ENCODE measurements at regions not wholly inside any gene's neighbourhood (a gene's known extent, or its start where the extent isn't known, plus 50 kb on each side); places are given as distances from the start of the nearest gene placed in this dataset.

DNA sequence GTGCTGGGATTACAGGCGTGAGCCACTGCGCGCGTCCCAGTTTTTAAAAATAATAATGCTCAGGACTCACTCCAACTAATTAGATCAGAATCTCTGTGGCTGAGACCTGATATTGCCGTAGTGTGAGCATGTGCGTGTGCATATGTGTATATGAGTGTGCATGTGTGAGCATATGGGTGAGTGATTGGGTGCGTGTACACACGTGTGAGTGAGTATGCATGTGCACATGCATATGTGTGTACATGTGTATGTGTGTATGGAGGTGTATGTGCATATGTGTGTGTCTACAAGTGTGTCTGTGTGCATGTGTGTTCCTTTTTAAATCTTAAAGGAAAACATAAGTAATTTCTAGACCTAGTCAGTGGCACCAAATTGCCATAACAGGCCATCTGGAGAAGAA is 54.8 kb upstream of the CKS2 start:
- Histone ChIP-seq H3K4me2 (no peak overlapping the region), H3K27ac (no peak overlapping the region), H3K9me3 (peaks cover 15% of the 10 kb centered on the region; the same call in 1 of the 3 replicates), H3K4me3 (no peak overlapping the region), H3K4me1 (no peaks in the 10 kb centered on the region)
- TF ChIP-seq ZC3H11A (IDR thresholded peaks at IDR 0.05) = no peak
- no peak for TF ChIP-seq JUN (IDR thresholded peaks at IDR 0.05)
- TF ChIP-seq HDAC2 (IDR thresholded peaks at IDR 0.05) = no peak
- TF ChIP-seq NPAS2 (CRISPR knock-in tag; IDR thresholded peaks at IDR 0.05; ENCODE audit: borderline replicate concordance) = no peak
- no peak for TF ChIP-seq ZFP36 (IDR thresholded peaks at IDR 0.05; ENCODE audit: borderline replicate concordance, partially characterized antibody)
- TF ChIP-seq BHLHE40 (IDR thresholded peaks at IDR 0.05; ENCODE audit: low read depth, low read length) = no peak
- no peak for TF ChIP-seq E2F6 (IDR thresholded peaks at IDR 0.05; ENCODE audit: borderline replicate concordance, low read depth)
- no peak for TF ChIP-seq NR3C1 (IDR thresholded peaks at IDR 0.05)
- TF ChIP-seq SMC3 (IDR thresholded peaks at IDR 0.05) = no peak
- TF ChIP-seq, protein P1, sequence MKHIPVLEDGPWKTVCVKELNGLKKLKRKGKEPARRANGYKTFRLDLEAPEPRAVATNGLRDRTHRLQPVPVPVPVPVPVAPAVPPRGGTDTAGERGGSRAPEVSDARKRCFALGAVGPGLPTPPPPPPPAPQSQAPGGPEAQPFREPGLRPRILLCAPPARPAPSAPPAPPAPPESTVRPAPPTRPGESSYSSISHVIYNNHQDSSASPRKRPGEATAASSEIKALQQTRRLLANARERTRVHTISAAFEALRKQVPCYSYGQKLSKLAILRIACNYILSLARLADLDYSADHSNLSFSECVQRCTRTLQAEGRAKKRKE (CRISPR knock-in tag; IDR thresholded peaks at IDR 0.05; ENCODE audit: low read depth) = no peak
- TF ChIP-seq, protein P2, sequence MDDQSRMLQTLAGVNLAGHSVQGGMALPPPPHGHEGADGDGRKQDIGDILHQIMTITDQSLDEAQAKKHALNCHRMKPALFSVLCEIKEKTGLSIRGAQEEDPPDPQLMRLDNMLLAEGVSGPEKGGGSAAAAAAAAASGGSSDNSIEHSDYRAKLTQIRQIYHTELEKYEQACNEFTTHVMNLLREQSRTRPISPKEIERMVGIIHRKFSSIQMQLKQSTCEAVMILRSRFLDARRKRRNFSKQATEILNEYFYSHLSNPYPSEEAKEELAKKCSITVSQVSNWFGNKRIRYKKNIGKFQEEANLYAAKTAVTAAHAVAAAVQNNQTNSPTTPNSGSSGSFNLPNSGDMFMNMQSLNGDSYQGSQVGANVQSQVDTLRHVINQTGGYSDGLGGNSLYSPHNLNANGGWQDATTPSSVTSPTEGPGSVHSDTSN (IDR thresholded peaks at IDR 0.05) = no peak
- TF ChIP-seq JUNB (IDR thresholded peaks at IDR 0.05) = no peak
- no peak for TF ChIP-seq HOXB5 (CRISPR knock-in tag; IDR thresholded peaks at IDR 0.05)
- TF ChIP-seq REST (IDR thresholded peaks at IDR 0.05) = no peak
- no peak for TF ChIP-seq RNF2 (IDR thresholded peaks at IDR 0.05; ENCODE audit: borderline replicate concordance, low read depth)
- no peak for TF ChIP-seq MAZ (IDR thresholded peaks at IDR 0.05; ENCODE audit: borderline replicate concordance, low read depth, low read length)
- no peak for TF ChIP-seq CEBPB (IDR thresholded peaks at IDR 0.05)
- TF ChIP-seq ZNF302 (CRISPR knock-in tag; IDR thresholded peaks at IDR 0.05) = no peak
- TF ChIP-seq MAFK (IDR thresholded peaks at IDR 0.05; ENCODE audit: partially characterized antibody) = no peak
- ChIA-PET CTCF (no interaction called here), POLR2A (no interaction called here)
- no peak for ATAC-seq
- FAIRE-seq = no peak
- WGBS (ENCODE audit: missing lambda C conversion rate) = 93% methylated on average over 8 of the region's 8 CpGs
- DNase-seq (ENCODE audit: low read depth in 1 of 2, low spot score in 1 of 2) = no peak

DNA sequence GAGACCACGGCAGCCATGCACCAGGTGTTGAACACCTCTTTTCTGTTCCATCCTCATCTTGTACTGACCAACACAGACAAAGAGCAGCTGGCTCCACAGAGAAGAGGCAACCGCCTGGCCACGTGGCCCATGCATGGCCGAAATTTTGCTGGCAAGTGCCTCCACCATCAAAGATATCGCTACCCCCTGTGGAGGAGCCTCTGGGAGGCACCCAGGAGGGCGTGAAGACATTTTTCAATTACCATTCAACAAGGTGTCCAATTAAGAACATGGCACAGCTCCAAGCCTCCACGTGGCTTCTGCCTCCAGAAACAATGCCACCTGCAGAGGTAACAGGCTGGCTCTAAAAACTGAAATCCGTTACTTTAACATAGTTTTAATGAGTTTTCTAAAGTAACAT is 54.4 kb upstream of the CKS2 start:
- TF ChIP-seq PHF8 (IDR thresholded peaks at IDR 0.05; ENCODE audit: borderline replicate concordance, low read depth) = no peak
- TF ChIP-seq TFCP2L1 (CRISPR knock-in tag; IDR thresholded peaks at IDR 0.05) = no peak
- no peak for TF ChIP-seq USF2 (IDR thresholded peaks at IDR 0.05)
- no peak for TF ChIP-seq CEBPB (IDR thresholded peaks at IDR 0.05)
- no peak for TF ChIP-seq JUN (IDR thresholded peaks at IDR 0.05)
- TF ChIP-seq, protein P3, sequence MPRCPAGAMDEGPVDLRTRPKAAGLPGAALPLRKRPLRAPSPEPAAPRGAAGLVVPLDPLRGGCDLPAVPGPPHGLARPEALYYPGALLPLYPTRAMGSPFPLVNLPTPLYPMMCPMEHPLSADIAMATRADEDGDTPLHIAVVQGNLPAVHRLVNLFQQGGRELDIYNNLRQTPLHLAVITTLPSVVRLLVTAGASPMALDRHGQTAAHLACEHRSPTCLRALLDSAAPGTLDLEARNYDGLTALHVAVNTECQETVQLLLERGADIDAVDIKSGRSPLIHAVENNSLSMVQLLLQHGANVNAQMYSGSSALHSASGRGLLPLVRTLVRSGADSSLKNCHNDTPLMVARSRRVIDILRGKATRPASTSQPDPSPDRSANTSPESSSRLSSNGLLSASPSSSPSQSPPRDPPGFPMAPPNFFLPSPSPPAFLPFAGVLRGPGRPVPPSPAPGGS (IDR thresholded peaks at IDR 0.05) = no peak
- no peak for TF ChIP-seq RARB (CRISPR knock-in tag; IDR thresholded peaks at IDR 0.05)
- TF ChIP-seq FOSB (CRISPR knock-in tag; IDR thresholded peaks at IDR 0.05) = no peak
- H3K9me3 ChIP-seq = peaks cover 15% of the 10 kb centered on the region; the same call in 1 of the 3 replicates
- H3K4me1 ChIP-seq = no peaks in the 10 kb centered on the region
- WGBS (ENCODE audit: missing lambda C conversion rate) = 40% methylated on average over 8 of the region's 8 CpGs
- ChIA-PET POLR2A (no interaction called here), CTCF (no interaction called here)
- H3K4me3 ChIP-seq = no peak overlapping the region
- DNase-seq (ENCODE audit: low read depth in 1 of 2, low spot score in 1 of 2) = no peak
- no peak for ATAC-seq
- H3K4me2 ChIP-seq = no peak overlapping the region
- no peak overlapping the region for H3K27ac ChIP-seq
- no peak for FAIRE-seq
